WTC11 (cell line): ENCODE measurements at regions not wholly inside any gene's neighbourhood (a gene's known extent, or its start where the extent isn't known, plus 50 kb on each side); places are given as distances from the start of the nearest gene placed in this dataset.

Experiments
- ATAC-seq: fragments of 200-7000 bp; cut with Tn5 transposase; 2 replicates; pipeline ENCODE4 v1.10.0; 2021; ENCODE audit warnings: mild to moderate bottlenecking, moderate library complexity
- CTCF ChIA-PET: fragments of 300-600 bp; sonication (Branson Sonifier 250); formaldehyde crosslinking; loops from one replicate; lab custom pipeline; 2021; ENCODE audit warnings: antibody characterized with exemption; lab: Charles Lee
- POLR2A ChIA-PET: fragments of 350-600 bp; sonication (Branson Sonifier 250); formaldehyde crosslinking; loops from one replicate; lab custom pipeline; 2021; ENCODE audit warnings: antibody characterized with exemption; lab: Charles Lee
- DNase-seq: peaks from one replicate; pipeline ENCODE4 v3.0.0; 2021; ENCODE audit warnings: low spot score
- H3K27ac Mint-ChIP-seq: 2 replicates; pipeline ENCODE4 v1.8.0; 2021; ENCODE audit warnings: mixed read lengths
- H3K27me3 Mint-ChIP-seq: 2 replicates; pipeline ENCODE4 v1.8.0; 2021; ENCODE audit warnings: low read depth, mild to moderate bottlenecking, moderate library complexity, mixed read lengths
- H3K36me3 Mint-ChIP-seq: 2 replicates; pipeline ENCODE4 v1.8.0; 2021; ENCODE audit warnings: mixed read lengths
- H3K4me1 Mint-ChIP-seq: 2 replicates; pipeline ENCODE4 v1.8.0; 2022; ENCODE audit warnings: mixed read lengths
- H3K4me3 Mint-ChIP-seq: 2 replicates; pipeline ENCODE4 v1.8.0; 2021; ENCODE audit warnings: mild to moderate bottlenecking, moderate library complexity, mixed read lengths
- H3K9me3 Mint-ChIP-seq: 2 replicates; pipeline ENCODE4 v1.8.0; 2021; ENCODE audit warnings: mixed read lengths
- CDX4 ChIP-seq: fragments of 250-450 bp; sonication (Bioruptor Pico); IDR thresholded peaks from 2 replicates; pipeline ENCODE4 v1.9.0; 2021; ENCODE audit warnings: moderate library complexity, mild to moderate bottlenecking, inconsistent platforms, borderline replicate concordance
- CREB1 ChIP-seq: sonication (generic); formaldehyde crosslinking; IDR thresholded peaks from 2 replicates; pipeline ENCODE4 v1.8.0; 2023; ENCODE audit warnings: mild to moderate bottlenecking, missing genetic modification reagents
- ELF4 ChIP-seq: sonication (generic); formaldehyde crosslinking; IDR thresholded peaks from 2 replicates; pipeline ENCODE4 v1.8.1; 2022; ENCODE audit warnings: low read depth, mild to moderate bottlenecking, moderate library complexity, missing genetic modification reagents
- NFYB ChIP-seq: sonication (generic); formaldehyde crosslinking; conservative IDR thresholded peaks from 2 replicates; pipeline ENCODE4 v1.8.0; 2022; ENCODE audit warnings: low read depth, missing genetic modification reagents
- NR2C2 ChIP-seq: sonication (generic); formaldehyde crosslinking; IDR thresholded peaks from 2 replicates; pipeline ENCODE4 v1.8.0; 2022; ENCODE audit warnings: mild to moderate bottlenecking, missing genetic modification reagents
- PRRX2 ChIP-seq: fragments of 250-450 bp; sonication (Bioruptor Pico); IDR thresholded peaks from 2 replicates; pipeline ENCODE4 v1.8.0; 2021; ENCODE audit warnings: mild to moderate bottlenecking
- ZBTB21 ChIP-seq: sonication (generic); formaldehyde crosslinking; IDR thresholded peaks from 2 replicates; pipeline ENCODE4 v1.8.1; 2023; ENCODE audit warnings: mild to moderate bottlenecking, missing genetic modification reagents, borderline replicate concordance
- ZNF219 ChIP-seq: sonication (generic); formaldehyde crosslinking; IDR thresholded peaks from 2 replicates; pipeline ENCODE4 v1.8.0; 2023; ENCODE audit warnings: missing genetic modification reagents, mild to moderate bottlenecking, borderline replicate concordance
- ZNF423 ChIP-seq: fragments of 250-450 bp; sonication (Bioruptor Pico); IDR thresholded peaks from 2 replicates; pipeline ENCODE4 v2.1.2; 2022; ENCODE audit warnings: mild to moderate bottlenecking, moderate library complexity
- ZNF671 ChIP-seq: fragments of 250-450 bp; sonication (Bioruptor Pico); IDR thresholded peaks from 2 replicates; pipeline ENCODE4 v1.8.0; 2021; ENCODE audit warnings: mild to moderate bottlenecking
- ZSCAN18 ChIP-seq: fragments of 250-450 bp; sonication (Bioruptor Pico); IDR thresholded peaks from 2 replicates; pipeline ENCODE4 v2.1.2; 2022; ENCODE audit warnings: mild to moderate bottlenecking, moderate library complexity
- TF ChIP-seq, protein P1 (sequence below): fragments of 250-450 bp; sonication (Bioruptor Pico); IDR thresholded peaks from 2 replicates; pipeline ENCODE4 v1.9.0; 2021; ENCODE audit warnings: mild to moderate bottlenecking
- TF ChIP-seq, protein P2 (sequence below): sonication (generic); formaldehyde crosslinking; IDR thresholded peaks from 2 replicates; pipeline ENCODE4 v1.8.1; 2023; ENCODE audit warnings: mild to moderate bottlenecking, missing genetic modification reagents, borderline replicate concordance
- TF ChIP-seq, protein P3 (sequence below): sonication (generic); formaldehyde crosslinking; IDR thresholded peaks from 2 replicates; pipeline ENCODE4 v1.8.1; 2023; ENCODE audit warnings: mild to moderate bottlenecking, missing genetic modification reagents, moderate library complexity
- TF ChIP-seq, protein P4 (sequence below): fragments of 250-450 bp; sonication (Bioruptor Pico); conservative IDR thresholded peaks from 2 replicates; pipeline ENCODE4 v1.9.0; 2021; ENCODE audit warnings: mild to moderate bottlenecking
- TF ChIP-seq, protein P5 (sequence below): sonication (generic); formaldehyde crosslinking; IDR thresholded peaks from 2 replicates; pipeline ENCODE4 v1.8.0; 2022; ENCODE audit warnings: missing genetic modification reagents

GRCh38 chr5:159657298-159657697 lies 259.0 kb upstream of the ADRA1B start (continued):
- TF ChIP-seq CDX4, result no peak
- TF ChIP-seq NFYB (CRISPR knock-in tag), result no peak
- TF ChIP-seq, protein P1, sequence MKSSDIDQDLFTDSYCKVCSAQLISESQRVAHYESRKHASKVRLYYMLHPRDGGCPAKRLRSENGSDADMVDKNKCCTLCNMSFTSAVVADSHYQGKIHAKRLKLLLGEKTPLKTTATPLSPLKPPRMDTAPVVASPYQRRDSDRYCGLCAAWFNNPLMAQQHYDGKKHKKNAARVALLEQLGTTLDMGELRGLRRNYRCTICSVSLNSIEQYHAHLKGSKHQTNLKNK (CRISPR knock-in tag), result no peak
- TF ChIP-seq, protein P2, sequence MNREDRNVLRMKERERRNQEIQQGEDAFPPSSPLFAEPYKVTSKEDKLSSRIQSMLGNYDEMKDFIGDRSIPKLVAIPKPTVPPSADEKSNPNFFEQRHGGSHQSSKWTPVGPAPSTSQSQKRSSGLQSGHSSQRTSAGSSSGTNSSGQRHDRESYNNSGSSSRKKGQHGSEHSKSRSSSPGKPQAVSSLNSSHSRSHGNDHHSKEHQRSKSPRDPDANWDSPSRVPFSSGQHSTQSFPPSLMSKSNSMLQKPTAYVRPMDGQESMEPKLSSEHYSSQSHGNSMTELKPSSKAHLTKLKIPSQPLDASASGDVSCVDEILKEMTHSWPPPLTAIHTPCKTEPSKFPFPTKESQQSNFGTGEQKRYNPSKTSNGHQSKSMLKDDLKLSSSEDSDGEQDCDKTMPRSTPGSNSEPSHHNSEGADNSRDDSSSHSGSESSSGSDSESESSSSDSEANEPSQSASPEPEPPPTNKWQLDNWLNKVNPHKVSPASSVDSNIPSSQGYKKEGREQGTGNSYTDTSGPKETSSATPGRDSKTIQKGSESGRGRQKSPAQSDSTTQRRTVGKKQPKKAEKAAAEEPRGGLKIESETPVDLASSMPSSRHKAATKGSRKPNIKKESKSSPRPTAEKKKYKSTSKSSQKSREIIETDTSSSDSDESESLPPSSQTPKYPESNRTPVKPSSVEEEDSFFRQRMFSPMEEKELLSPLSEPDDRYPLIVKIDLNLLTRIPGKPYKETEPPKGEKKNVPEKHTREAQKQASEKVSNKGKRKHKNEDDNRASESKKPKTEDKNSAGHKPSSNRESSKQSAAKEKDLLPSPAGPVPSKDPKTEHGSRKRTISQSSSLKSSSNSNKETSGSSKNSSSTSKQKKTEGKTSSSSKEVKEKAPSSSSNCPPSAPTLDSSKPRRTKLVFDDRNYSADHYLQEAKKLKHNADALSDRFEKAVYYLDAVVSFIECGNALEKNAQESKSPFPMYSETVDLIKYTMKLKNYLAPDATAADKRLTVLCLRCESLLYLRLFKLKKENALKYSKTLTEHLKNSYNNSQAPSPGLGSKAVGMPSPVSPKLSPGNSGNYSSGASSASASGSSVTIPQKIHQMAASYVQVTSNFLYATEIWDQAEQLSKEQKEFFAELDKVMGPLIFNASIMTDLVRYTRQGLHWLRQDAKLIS (CRISPR knock-in tag), result no peak
- no peak for TF ChIP-seq ZNF219 (CRISPR knock-in tag)

DNA sequence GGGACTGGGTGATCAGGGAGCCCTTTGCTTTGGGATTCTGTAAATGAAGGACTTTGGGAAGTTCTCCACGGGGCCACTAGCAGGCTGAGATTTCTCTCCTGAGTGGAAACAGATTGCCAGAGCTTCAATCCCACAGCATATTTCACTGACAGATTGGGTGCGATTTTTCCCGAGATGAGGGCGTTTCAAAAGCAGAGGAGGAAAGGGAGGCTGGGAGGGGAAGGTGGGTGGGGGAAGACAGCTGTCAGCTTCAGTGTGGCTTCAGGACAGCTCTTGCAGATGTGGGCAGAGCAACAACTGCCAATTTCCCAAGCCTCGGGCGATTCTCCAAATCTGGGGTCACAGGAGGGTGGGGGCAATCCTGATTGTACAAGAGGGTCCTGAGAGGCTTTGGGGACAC lies 258.5 kb upstream of the ADRA1B start:
- H3K36me3 Mint-ChIP-seq, result no peaks in the 10 kb centered on the region
- TF ChIP-seq, protein P2 (CRISPR knock-in tag), result no peak
- TF ChIP-seq CREB1 (CRISPR knock-in tag), result no peak
- no peak for TF ChIP-seq NR2C2
- TF ChIP-seq, protein P3, sequence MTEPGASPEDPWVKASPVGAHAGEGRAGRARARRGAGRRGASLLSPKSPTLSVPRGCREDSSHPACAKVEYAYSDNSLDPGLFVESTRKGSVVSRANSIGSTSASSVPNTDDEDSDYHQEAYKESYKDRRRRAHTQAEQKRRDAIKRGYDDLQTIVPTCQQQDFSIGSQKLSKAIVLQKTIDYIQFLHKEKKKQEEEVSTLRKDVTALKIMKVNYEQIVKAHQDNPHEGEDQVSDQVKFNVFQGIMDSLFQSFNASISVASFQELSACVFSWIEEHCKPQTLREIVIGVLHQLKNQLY (CRISPR knock-in tag), result no peak
- TF ChIP-seq, protein P4, sequence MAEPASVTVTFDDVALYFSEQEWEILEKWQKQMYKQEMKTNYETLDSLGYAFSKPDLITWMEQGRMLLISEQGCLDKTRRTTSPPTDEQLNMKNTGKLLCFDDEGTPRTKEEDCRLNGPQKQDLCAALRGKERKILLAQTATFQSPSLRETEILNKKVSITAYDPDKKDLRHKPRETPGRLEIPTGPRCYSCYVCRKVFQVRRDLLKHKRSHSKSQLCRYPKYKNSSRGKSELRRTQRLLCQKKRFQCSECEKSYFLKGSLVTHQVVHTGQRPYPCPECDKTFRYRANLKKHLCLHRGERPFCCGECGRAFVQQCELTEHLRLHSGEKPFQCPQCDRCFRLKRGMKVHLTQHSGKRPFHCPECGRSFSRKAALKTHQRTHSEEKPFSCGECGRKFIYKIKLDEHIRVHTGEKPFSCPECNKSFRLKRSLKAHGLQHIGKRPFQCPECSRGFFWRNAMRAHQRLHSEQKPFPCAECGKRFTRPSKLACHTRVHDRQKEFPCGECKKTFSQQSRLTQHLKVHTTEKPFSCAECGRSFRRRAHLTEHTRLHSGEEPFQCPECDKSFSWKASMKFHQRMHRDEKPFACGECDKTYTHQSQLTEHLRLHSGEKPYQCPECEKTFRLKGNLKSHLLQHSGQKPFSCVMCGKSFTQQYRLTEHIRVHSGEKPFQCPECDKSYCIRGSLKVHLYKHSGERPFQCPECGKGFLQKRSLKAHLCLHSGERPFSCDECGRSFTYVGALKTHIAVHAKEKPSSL (CRISPR knock-in tag), result no peak
- no peak for TF ChIP-seq PRRX2 (CRISPR knock-in tag)
- TF ChIP-seq ZNF671, result no peak
- TF ChIP-seq ZSCAN18 (CRISPR knock-in tag), result no peak
- TF ChIP-seq ELF4, result no peak
- no peak for TF ChIP-seq CDX4
- TF ChIP-seq ZNF423, result no peak
- TF ChIP-seq ZBTB21 (CRISPR knock-in tag), result no peak
- TF ChIP-seq, protein P5, sequence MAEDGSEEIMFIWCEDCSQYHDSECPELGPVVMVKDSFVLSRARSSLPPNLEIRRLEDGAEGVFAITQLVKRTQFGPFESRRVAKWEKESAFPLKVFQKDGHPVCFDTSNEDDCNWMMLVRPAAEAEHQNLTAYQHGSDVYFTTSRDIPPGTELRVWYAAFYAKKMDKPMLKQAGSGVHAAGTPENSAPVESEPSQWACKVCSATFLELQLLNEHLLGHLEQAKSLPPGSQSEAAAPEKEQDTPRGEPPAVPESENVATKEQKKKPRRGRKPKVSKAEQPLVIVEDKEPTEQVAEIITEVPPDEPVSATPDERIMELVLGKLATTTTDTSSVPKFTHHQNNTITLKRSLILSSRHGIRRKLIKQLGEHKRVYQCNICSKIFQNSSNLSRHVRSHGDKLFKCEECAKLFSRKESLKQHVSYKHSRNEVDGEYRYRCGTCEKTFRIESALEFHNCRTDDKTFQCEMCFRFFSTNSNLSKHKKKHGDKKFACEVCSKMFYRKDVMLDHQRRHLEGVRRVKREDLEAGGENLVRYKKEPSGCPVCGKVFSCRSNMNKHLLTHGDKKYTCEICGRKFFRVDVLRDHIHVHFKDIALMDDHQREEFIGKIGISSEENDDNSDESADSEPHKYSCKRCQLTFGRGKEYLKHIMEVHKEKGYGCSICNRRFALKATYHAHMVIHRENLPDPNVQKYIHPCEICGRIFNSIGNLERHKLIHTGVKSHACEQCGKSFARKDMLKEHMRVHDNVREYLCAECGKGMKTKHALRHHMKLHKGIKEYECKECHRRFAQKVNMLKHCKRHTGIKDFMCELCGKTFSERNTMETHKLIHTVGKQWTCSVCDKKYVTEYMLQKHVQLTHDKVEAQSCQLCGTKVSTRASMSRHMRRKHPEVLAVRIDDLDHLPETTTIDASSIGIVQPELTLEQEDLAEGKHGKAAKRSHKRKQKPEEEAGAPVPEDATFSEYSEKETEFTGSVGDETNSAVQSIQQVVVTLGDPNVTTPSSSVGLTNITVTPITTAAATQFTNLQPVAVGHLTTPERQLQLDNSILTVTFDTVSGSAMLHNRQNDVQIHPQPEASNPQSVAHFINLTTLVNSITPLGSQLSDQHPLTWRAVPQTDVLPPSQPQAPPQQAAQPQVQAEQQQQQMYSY (CRISPR knock-in tag), result no peak
- no peak overlapping the region for H3K4me3 Mint-ChIP-seq
- peaks cover 11% of the 10 kb centered on the region for H3K4me1 Mint-ChIP-seq
- DNase-seq (no peak), ATAC-seq (no peak)
- ChIA-PET POLR2A (no interaction called here), CTCF (no interaction called here)
- no peaks in the 10 kb centered on the region for H3K27me3 Mint-ChIP-seq
- H3K27ac Mint-ChIP-seq, result no peak overlapping the region
- H3K9me3 Mint-ChIP-seq, result no peaks in the 10 kb centered on the region
